Body of pancreas (tissue), 4 donors: ENCODE measurements at regions not wholly inside any gene's neighbourhood (a gene's known extent, or its start where the extent isn't known, plus 50 kb on each side); places are given as distances from the start of the nearest gene placed in this dataset.

Experiments used
- ATAC-seq: fragments of 150-250 bp; one replicate; pipeline ENCODE4 v1.9.1; 2016
- DNase-seq, 4 donors: peaks; one replicate each; pipeline ENCODE4 v3.0.0-alpha.2; 2019
- H3K27ac ChIP-seq, 4 donors: fragments of 200-600 bp; sonication (generic); 1 replicate in 3 of 4; 2 replicates in 1 of 4; pipeline versions ENCODE4 v1.5.1 to v1.6.1; 2016 to 2019; ENCODE audit warnings: mild to moderate bottlenecking in 1 of 4, mixed read lengths in 1 of 4, moderate library complexity in 1 of 4
- H3K27me3 ChIP-seq, 2 donors: fragments of 200-600 bp; sonication (generic); one replicate each; pipeline ENCODE4 v1.6.0; 2016; ENCODE audit warnings: mild to moderate bottlenecking in 1 of 2
- H3K36me3 ChIP-seq, 2 donors: fragments of 200-600 bp; sonication (generic); replicated peaks in 1 of 2; 2 replicates each; pipeline ENCODE4 v1.5.1; 2016; ENCODE audit warnings: low read depth in 2 of 2; ENCODE audit not compliant: insufficient read depth in 1 of 2
- H3K4me1 ChIP-seq: fragments of 200-600 bp; sonication (generic); one replicate; pipeline ENCODE4 v1.6.0; 2016
- H3K4me3 ChIP-seq, 2 donors: fragments of 200-600 bp; sonication (generic); 1 replicate in 1 of 2; 2 replicates in 1 of 2; pipeline ENCODE4 v1.5.1; 2016 to 2019
- H3K9me3 ChIP-seq, 3 donors: fragments of 200-600 bp; sonication (generic); 1 replicate in 2 of 3; 2 replicates in 1 of 3; pipeline ENCODE4 v1.5.1; 2016
- CTCF ChIP-seq, 7 experiments: fragments of 450-650 bp in 4 of 7; fragments of 200-600 bp in 3 of 7; sonication (generic) in 3 of 7; IDR thresholded peaks; one replicate each; pipeline ENCODE4 v1.5.1; 2016 to 2019; ENCODE audit warnings: antibody characterized with exemption in 7 of 7
- POLR2A ChIP-seq, 3 donors: fragments of 450-650 bp; IDR thresholded peaks; one replicate each; pipeline ENCODE4 v1.6.1; 2016; ENCODE audit warnings: antibody characterized with exemption in 3 of 3, mild to moderate bottlenecking in 2 of 3
- WGBS, 2 donors: methylation state at CpG; one replicate each; pipeline ENCODE4 v1.1.5; 2017; 5-methylcytosine and 5-hydroxymethylcytosine counted together
- intact Hi-C: fragments of 100-400 bp; cut with DNase I; formaldehyde crosslinking; loops from one replicate; pipeline ENCODE4 v1.15.1; 2023

- WGBS, 2 donors = 92 to 94% methylated on average over 2 of the region's 2 CpGs
- H3K9me3 ChIP-seq = no peaks in the 10 kb centered on the region
- ATAC-seq (no peak), DNase-seq (no peak)
- no peak overlapping the region for H3K4me3 ChIP-seq
- intact Hi-C loops = loop anchor here (10.0 kb wide), 1 partner anchor 475 kb away; no protein-coding TSS in a partner anchor
- no peak overlapping the region for H3K27ac ChIP-seq
- no peak for TF ChIP-seq POLR2A (IDR thresholded peaks at IDR 0.05)
- TF ChIP-seq CTCF (IDR thresholded peaks at IDR 0.05) = no peak
- H3K4me1 ChIP-seq = peaks cover 29% of the 10 kb centered on the region
- H3K36me3 ChIP-seq = no peaks in the 10 kb centered on the region
- no peaks in the 10 kb centered on the region for H3K27me3 ChIP-seq
These were observed 103.0 kb downstream of the PCSK1 start for GRCh38 chr5:96329886-96330529.

GRCh38 chr5:96329289-96329688 is 103.8 kb downstream of the PCSK1 start:
- Histone ChIP-seq H3K4me3 (no peak overlapping the region), H3K27ac (no peak overlapping the region), H3K9me3 (no peaks in the 10 kb centered on the region), H3K36me3 (no peaks in the 10 kb centered on the region), H3K4me1 (peaks cover 29% of the 10 kb centered on the region), H3K27me3 (no peaks in the 10 kb centered on the region)
- DNase-seq (no peak), ATAC-seq (no peak)
- intact Hi-C loops = no loop called here
- TF ChIP-seq POLR2A (IDR thresholded peaks at IDR 0.05) (no peak), CTCF (IDR thresholded peaks at IDR 0.05) (no peak)
- 75 to 82% methylated on average over 1 of the region's 1 CpG for WGBS, 2 donors

GRCh38 chr5:96327722-96328121 is 105.3 kb downstream of the PCSK1 start:
- 81 to 91% methylated on average over 2 of the region's 2 CpGs for WGBS, 2 donors
- intact Hi-C loops = no loop called here

GRCh38 chr5:96326902-96327301 is 106.1 kb downstream of the PCSK1 start:
- intact Hi-C loops = no loop called here
- Histone ChIP-seq H3K27ac (no peak overlapping the region), H3K27me3 (no peaks in the 10 kb centered on the region), H3K4me1 (peaks cover 13% of the 10 kb centered on the region), H3K36me3 (no peaks in the 10 kb centered on the region), H3K9me3 (no peaks in the 10 kb centered on the region), H3K4me3 (no peak overlapping the region)
- TF ChIP-seq CTCF (IDR thresholded peaks at IDR 0.05) (no peak), POLR2A (IDR thresholded peaks at IDR 0.05) (no peak)
- ATAC-seq (no peak), DNase-seq (no peak)
- WGBS, 2 donors = 92 to 93% methylated on average over 4 of the region's 4 CpGs

More at GRCh38 chr5:96327722-96328121, 105.3 kb downstream of the PCSK1 start:
- no peaks in the 10 kb centered on the region for H3K36me3 ChIP-seq
- TF ChIP-seq CTCF (IDR thresholded peaks at IDR 0.05) (no peak), POLR2A (IDR thresholded peaks at IDR 0.05) (no peak)
- ATAC-seq = no peak
- H3K4me3 ChIP-seq = no peak overlapping the region
- no peaks in the 10 kb centered on the region for H3K27me3 ChIP-seq
- H3K27ac ChIP-seq = no peak overlapping the region
- DNase-seq = no peak
- H3K4me1 ChIP-seq = peaks cover 20% of the 10 kb centered on the region
- no peaks in the 10 kb centered on the region for H3K9me3 ChIP-seq

- WGBS, 2 donors = 86 to 95% methylated on average over 2 of the region's 2 CpGs
- no peaks in the 10 kb centered on the region for H3K4me1 ChIP-seq
- no peak for TF ChIP-seq CTCF (IDR thresholded peaks at IDR 0.05)
- no peak for TF ChIP-seq POLR2A (IDR thresholded peaks at IDR 0.05)
- H3K27ac ChIP-seq = no peak overlapping the region
- DNase-seq = no peak
- H3K9me3 ChIP-seq = no peaks in the 10 kb centered on the region
- no peak for ATAC-seq
- intact Hi-C loops = no loop called here
- no peaks in the 10 kb centered on the region for H3K36me3 ChIP-seq
- H3K4me3 ChIP-seq = no peak overlapping the region
- H3K27me3 ChIP-seq = no peaks in the 10 kb centered on the region
These were observed 108.3 kb downstream of the PCSK1 start for GRCh38 chr5:96324708-96325107.
